K562 (cell line): ENCODE measurements at regions not wholly inside any gene's neighbourhood (a gene's known extent, or its start where the extent isn't known, plus 50 kb on each side); places are given as distances from the start of the nearest gene placed in this dataset.

Source experiments
- ATAC-seq: fragments of 200-7000 bp; cut with Tn5 transposase; 3 replicates; pipeline ENCODE4 v1.9.1; 2020; ENCODE audit warnings: moderate library complexity
- BruUV-seq: library from RNA; stranded (reverse); fragments of 400-500 nt; replicated peaks from 2 replicates; lab custom pipeline; 2021; lab: Mats Ljungman, UMichigan
- CTCF ChIA-PET: fragments of 300-600 bp; formaldehyde crosslinking; extraction: SDS; loops from one replicate; lab custom pipeline; 2021; ENCODE audit warnings: low intra/inter-chr PET ratio; lab: Yijun Ruan, JAX
- POLR2A ChIA-PET: fragments of 300-600, 350-650 bp; sonication (Branson Sonifier 250); formaldehyde crosslinking; extraction: SDS; loops from one replicate; lab custom pipeline; 2021; ENCODE audit warnings: antibody characterized with exemption, inconsistent platforms; lab: Yijun Ruan, JAX
- DNase-seq, 4 experiments: peaks; one replicate each; pipeline versions ENCODE4 v3.0.0 to v3.0.0-alpha.2; 2011 to 2018; ENCODE audit warnings: low spot score in 3 of 4, mixed read lengths in 3 of 4; ENCODE audit errors: extremely low read depth in 1 of 4
- FAIRE-seq: peaks from 2 replicates; lab custom pipeline; 2011; peaks lifted over from hg19 to GRCh38; lab: Jason Lieb, UNC
- H2AFZ ChIP-seq: 2 replicates; pipeline ENCODE4 v1.6.0; 2011; ENCODE audit warnings: low read depth, low read length, control low read depth, inconsistent platforms
- H3K27ac ChIP-seq: fragments of 200-600 bp; 3 replicates; pipeline ENCODE4 v1.8.0; 2011; ENCODE audit warnings: low read depth, mild to moderate bottlenecking, control low read depth, inconsistent platforms, low read length, moderate library complexity, mixed read lengths; ENCODE audit errors: extremely low read depth
- H3K27me3 ChIP-seq, 2 experiments: fragments of 300-600 bp in 1 of 2; 2 replicates in 1 of 2; 3 replicates in 1 of 2; pipeline versions ENCODE4 v1.6.0 to v1.8.0; 2011; ENCODE audit warnings: inconsistent platforms in 2 of 2, low read length in 2 of 2, mild to moderate bottlenecking in 1 of 2, mixed read lengths in 1 of 2, moderate library complexity in 1 of 2; ENCODE audit not compliant: control insufficient read depth in 2 of 2, insufficient read depth in 2 of 2
- H3K36me3 ChIP-seq: fragments of 300-600 bp; 3 replicates; pipeline ENCODE4 v1.8.0; 2011; ENCODE audit warnings: mild to moderate bottlenecking, low read length, inconsistent platforms; ENCODE audit not compliant: control insufficient read depth, insufficient read depth
- H3K4me1 ChIP-seq, 2 experiments: fragments of 200-600 bp in 1 of 2; replicated peaks in 1 of 2; 2 replicates in 1 of 2; 3 replicates in 1 of 2; pipeline versions ENCODE4 v1.5.1 to v1.8.0; 2011; ENCODE audit warnings: inconsistent platforms in 2 of 2, low read length in 2 of 2, mild to moderate bottlenecking in 1 of 2, mixed read lengths in 1 of 2, moderate library complexity in 1 of 2; ENCODE audit not compliant: control insufficient read depth in 2 of 2, insufficient read depth in 2 of 2
- H3K4me2 ChIP-seq: 2 replicates; pipeline ENCODE4 v1.6.1; 2011; ENCODE audit warnings: low read length, control low read depth, inconsistent platforms, mixed read lengths; ENCODE audit not compliant: insufficient read depth
- H3K4me3 ChIP-seq: fragments of 200-600 bp; sonication (generic), shearing (Covaris generic); 2 replicates; pipeline ENCODE4 v1.5.1; 2016; ENCODE audit warnings: control low read depth, inconsistent platforms
- H3K79me2 ChIP-seq: fragments of 200-600 bp; 3 replicates; pipeline ENCODE4 v1.8.0; 2011; ENCODE audit warnings: low read length, inconsistent platforms; ENCODE audit not compliant: control insufficient read depth, insufficient read depth
- H3K9ac ChIP-seq, 2 experiments: 2 replicates each; pipeline versions ENCODE4 v1.6.0 to v1.6.1; 2011; ENCODE audit warnings: low read depth in 2 of 2, low read length in 2 of 2, control low read depth in 1 of 2, inconsistent platforms in 1 of 2, mild to moderate bottlenecking in 1 of 2, mixed read lengths in 1 of 2; ENCODE audit not compliant: insufficient read depth in 1 of 2
- H3K9me1 ChIP-seq: one replicate; pipeline ENCODE4 v1.6.0; 2011; ENCODE audit warnings: inconsistent platforms, mild to moderate bottlenecking, low read length, moderate library complexity; ENCODE audit not compliant: control insufficient read depth, insufficient read depth
- H3K9me3 ChIP-seq: replicated peaks from 2 replicates; pipeline ENCODE4 v1.5.1; 2011; ENCODE audit warnings: low read depth, low read length, inconsistent platforms; ENCODE audit not compliant: control insufficient read depth, insufficient read depth
- H4K20me1 ChIP-seq: replicated peaks from 2 replicates; pipeline ENCODE4 v1.6.1; 2011; ENCODE audit warnings: low read length, inconsistent platforms, mixed read lengths; ENCODE audit not compliant: control insufficient read depth, insufficient read depth
- E2F1 ChIP-seq: sonication (generic); formaldehyde crosslinking; IDR thresholded peaks from 2 replicates; pipeline ENCODE4 v1.8.1; 2023; ENCODE audit warnings: mild to moderate bottlenecking, missing genetic modification reagents, moderate library complexity
- GABPB1 ChIP-seq: sonication (generic); formaldehyde crosslinking; IDR thresholded peaks from 2 replicates; pipeline ENCODE4 v1.8.0; 2022; ENCODE audit warnings: mild to moderate bottlenecking, missing genetic modification reagents
- MECOM ChIP-seq: fragments of 250-450 bp; sonication (Bioruptor Pico); IDR thresholded peaks from 2 replicates; pipeline ENCODE4 v1.8.0; 2022; ENCODE audit warnings: inconsistent platforms
- MXI1 ChIP-seq: IDR thresholded peaks from 2 replicates; pipeline ENCODE4 v1.6.1; 2011; ENCODE audit warnings: low read depth, mild to moderate bottlenecking, improper control_type of control experiment, low read length
- RHOXF2B ChIP-seq: fragments of 250-450 bp; sonication (Bioruptor Pico); conservative IDR thresholded peaks from 2 replicates; pipeline ENCODE4 v1.5.1; 2021
- UBTF ChIP-seq, 2 experiments: IDR thresholded peaks; 2 replicates each; pipeline ENCODE4 v1.6.1; 2012; ENCODE audit warnings: improper control_type of control experiment in 2 of 2, low read depth in 2 of 2, low read length in 2 of 2, borderline replicate concordance in 1 of 2
- ZNF79 ChIP-seq: fragments of 250-450 bp; sonication (Bioruptor Pico); IDR thresholded peaks from 2 replicates; pipeline ENCODE4 v1.4.0; 2020; ENCODE audit warnings: low read depth, mild to moderate bottlenecking, moderate library complexity
- ZNF830 ChIP-seq: fragments of 250-450 bp; sonication (Bioruptor Pico); IDR thresholded peaks from 2 replicates; pipeline ENCODE4 v1.5.0; 2021; ENCODE audit warnings: mild to moderate bottlenecking
- WGBS: fragments of 100-300 bp; shearing (Covaris generic); methylation state at CpG from one replicate; pipeline ENCODE4 v1.1.6; 2016; ENCODE audit warnings: low coverage, mixed read lengths; ENCODE audit not compliant: insufficient coverage; ENCODE audit errors: missing lambda C conversion rate; 5-methylcytosine and 5-hydroxymethylcytosine counted together
- in situ Hi-C: fragments of 300-500 bp; cut with MboI; formaldehyde crosslinking; loops from 4 replicates; pipeline ENCODE4 v1.15.0; 2018; ENCODE audit warnings: inconsistent platforms, mixed read lengths
- intact Hi-C: fragments of 100-400 bp; cut with micrococcal nuclease; formaldehyde crosslinking; loops from 2 replicates; pipeline ENCODE4 v1.14.2; 2022

- no peaks in the 10 kb centered on the region for H3K9me3 ChIP-seq
- 50% methylated on average over 1 of the region's 2 CpGs for WGBS
- intact Hi-C loops = no loop called here
These were observed 403.3 kb upstream of the PTPRD start for GRCh38 chr9:11016081-11016480.

More at GRCh38 chr9:11016081-11016480, 403.3 kb upstream of the PTPRD start:
- Histone ChIP-seq H3K4me1 (no peaks in the 10 kb centered on the region), H3K4me2 (no peak overlapping the region), H3K9ac (no peak overlapping the region), H3K79me2 (no peaks in the 10 kb centered on the region), H3K9me1 (no peaks in the 10 kb centered on the region), H4K20me1 (no peaks in the 10 kb centered on the region), H3K27me3 (no peaks in the 10 kb centered on the region), H2AFZ (no peak overlapping the region), H3K27ac (no peak overlapping the region), H3K36me3 (no peaks in the 10 kb centered on the region), H3K4me3 (no peak overlapping the region)
- DNase-seq (no peak), ATAC-seq (no peak), FAIRE-seq (no peak)
- in situ Hi-C loops = no loop called here
- ChIA-PET POLR2A (no interaction called here), CTCF (no interaction called here)
- TF ChIP-seq RHOXF2B (CRISPR knock-in tag) = no peak
- no peak for TF ChIP-seq GABPB1
- no peak for TF ChIP-seq ZNF830 (CRISPR knock-in tag)
- TF ChIP-seq MXI1 = no peak
- no peak for TF ChIP-seq E2F1 (CRISPR knock-in tag)
- no peak for TF ChIP-seq ZNF79 (CRISPR knock-in tag)
- TF ChIP-seq UBTF (IDR thresholded peaks at IDR 0.05; ENCODE audit: borderline replicate concordance in 1 of 2, low read depth in 2 of 2, low read length in 2 of 2) = no peak
- no peak for TF ChIP-seq MECOM (CRISPR knock-in tag)
- BruUV-seq = no TSS peak
